Neutrophil (primary cell): ENCODE measurements at regions not wholly inside any gene's neighbourhood (a gene's known extent, or its start where the extent isn't known, plus 50 kb on each side); places are given as distances from the start of the nearest gene placed in this dataset.
A peak's percentile ranks its signal among the peaks of the same experiment; 100 is the strongest.

Source experiments
- H3K27ac ChIP-seq: fragments of 200-600 bp; sonication (generic); 2 replicates; pipeline ENCODE4 v1.5.1; 2016; ENCODE audit warnings: mild to moderate bottlenecking, moderate library complexity
- H3K27me3 ChIP-seq: fragments of 200-600 bp; sonication (generic); 2 replicates; pipeline ENCODE4 v1.6.0; 2016; ENCODE audit warnings: mild to moderate bottlenecking
- H3K36me3 ChIP-seq: fragments of 200-600 bp; sonication (generic); 2 replicates; pipeline ENCODE4 v1.5.1; 2017
- H3K4me1 ChIP-seq, 2 experiments: fragments of 200-600 bp in 1 of 2; sonication (generic) in 1 of 2; 1 replicate in 1 of 2; 2 replicates in 1 of 2; pipeline versions ENCODE4 v1.5.1 to v1.6.1; 2013 to 2016; ENCODE audit warnings: low read depth in 1 of 2, low read length in 1 of 2, mild to moderate bottlenecking in 1 of 2, moderate library complexity in 1 of 2; ENCODE audit not compliant: control insufficient read depth in 1 of 2, insufficient read depth in 1 of 2
- H3K4me3 ChIP-seq, 2 experiments: fragments of 200-600 bp in 1 of 2; sonication (generic) in 1 of 2; 1 replicate in 1 of 2; 2 replicates in 1 of 2; pipeline ENCODE4 v1.5.1; 2013 to 2016; ENCODE audit warnings: low read depth in 1 of 2, low read length in 1 of 2, mild to moderate bottlenecking in 1 of 2, moderate library complexity in 1 of 2
- H3K9me3 ChIP-seq: fragments of 200-600 bp; sonication (generic); 2 replicates; pipeline ENCODE4 v1.5.1; 2016
- TF ChIP-seq, protein P1 (sequence below): fragments of 200-600 bp; sonication (generic); IDR thresholded peaks from 2 replicates; pipeline ENCODE4 v1.5.1; 2016; ENCODE audit warnings: antibody characterized with exemption

DNA sequence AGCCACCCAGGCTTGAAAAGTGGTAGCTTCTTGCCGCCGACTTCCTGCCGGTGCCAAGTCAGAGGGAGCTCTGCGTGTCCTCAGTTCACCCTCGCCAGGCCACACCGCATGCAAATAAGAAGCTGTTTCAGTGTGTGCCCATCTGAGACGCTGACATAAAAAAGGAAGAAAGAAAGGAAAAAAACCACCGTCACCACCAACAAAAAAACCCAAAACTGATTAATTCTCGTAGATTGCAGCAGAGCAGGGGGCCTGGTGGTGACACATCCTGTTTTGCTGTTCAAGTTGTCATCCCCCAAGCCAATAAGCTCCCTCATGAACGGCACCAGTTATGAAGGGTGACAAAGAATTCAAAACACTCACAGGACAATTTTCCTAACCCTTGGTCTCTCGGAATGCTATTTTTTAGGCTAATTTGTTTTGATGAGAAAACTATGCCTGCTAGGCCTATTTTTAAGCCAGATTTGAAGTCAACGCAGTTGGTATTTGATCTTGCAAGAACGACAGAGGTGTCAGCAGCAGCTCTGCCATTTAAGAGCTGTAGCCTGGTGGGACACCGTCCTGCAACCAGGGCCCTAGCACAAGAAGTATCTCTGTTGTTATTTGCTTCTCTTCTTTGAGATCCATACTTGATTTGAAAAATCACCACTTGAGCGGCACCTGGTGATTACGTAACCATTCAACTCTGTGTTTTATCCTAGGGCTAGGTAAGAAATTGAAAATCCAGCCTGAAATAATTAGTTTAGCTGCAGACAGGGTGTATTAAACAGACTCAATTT is 145.6 kb downstream of the PFKFB3 start:
- Histone ChIP-seq H3K27ac (peak overlapping the region; percentile 82), H3K4me1 (peaks cover 21 to 32% of the 10 kb centered on the region in 2 experiments), H3K4me3 (peak overlapping the region in 1 of 2 experiments; percentile 17), H3K36me3 (peaks cover 5% of the 10 kb centered on the region), H3K27me3 (no peaks in the 10 kb centered on the region), H3K9me3 (no peaks in the 10 kb centered on the region)
- TF ChIP-seq, protein P1, sequence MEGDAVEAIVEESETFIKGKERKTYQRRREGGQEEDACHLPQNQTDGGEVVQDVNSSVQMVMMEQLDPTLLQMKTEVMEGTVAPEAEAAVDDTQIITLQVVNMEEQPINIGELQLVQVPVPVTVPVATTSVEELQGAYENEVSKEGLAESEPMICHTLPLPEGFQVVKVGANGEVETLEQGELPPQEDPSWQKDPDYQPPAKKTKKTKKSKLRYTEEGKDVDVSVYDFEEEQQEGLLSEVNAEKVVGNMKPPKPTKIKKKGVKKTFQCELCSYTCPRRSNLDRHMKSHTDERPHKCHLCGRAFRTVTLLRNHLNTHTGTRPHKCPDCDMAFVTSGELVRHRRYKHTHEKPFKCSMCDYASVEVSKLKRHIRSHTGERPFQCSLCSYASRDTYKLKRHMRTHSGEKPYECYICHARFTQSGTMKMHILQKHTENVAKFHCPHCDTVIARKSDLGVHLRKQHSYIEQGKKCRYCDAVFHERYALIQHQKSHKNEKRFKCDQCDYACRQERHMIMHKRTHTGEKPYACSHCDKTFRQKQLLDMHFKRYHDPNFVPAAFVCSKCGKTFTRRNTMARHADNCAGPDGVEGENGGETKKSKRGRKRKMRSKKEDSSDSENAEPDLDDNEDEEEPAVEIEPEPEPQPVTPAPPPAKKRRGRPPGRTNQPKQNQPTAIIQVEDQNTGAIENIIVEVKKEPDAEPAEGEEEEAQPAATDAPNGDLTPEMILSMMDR = no peak

GRCh38 chr10:6349846-6350535 is 147.3 kb downstream of the PFKFB3 start:
- Histone ChIP-seq H3K27me3 (no peaks in the 10 kb centered on the region), H3K9me3 (no peaks in the 10 kb centered on the region), H3K4me3 (no peak overlapping the region), H3K36me3 (no peaks in the 10 kb centered on the region), H3K4me1 (peaks cover 21 to 32% of the 10 kb centered on the region in 2 experiments), H3K27ac (no peak overlapping the region)
- TF ChIP-seq, protein P1 = no peak

DNA sequence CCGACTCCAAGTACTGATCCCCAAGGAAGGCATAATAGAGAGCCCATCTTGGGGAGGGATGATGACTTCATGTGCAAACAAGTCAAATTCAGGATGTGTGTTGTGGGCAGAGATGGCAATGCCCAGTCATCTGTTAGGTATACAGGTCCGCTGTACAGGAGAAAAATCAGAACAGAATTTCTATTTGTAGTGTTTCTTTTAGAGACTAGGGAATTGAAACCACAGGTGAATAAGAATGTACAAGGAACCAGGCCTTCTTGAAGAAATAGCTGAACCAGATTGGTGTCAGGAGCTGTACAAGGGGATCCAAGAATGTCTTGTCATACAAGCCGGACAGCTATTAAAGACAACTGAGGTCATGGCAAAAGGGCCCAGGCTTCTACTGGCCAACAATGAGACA is 147.9 kb downstream of the PFKFB3 start:
- TF ChIP-seq, protein P1 = no peak
- Histone ChIP-seq H3K4me1 (peaks cover 21 to 32% of the 10 kb centered on the region in 2 experiments), H3K9me3 (no peaks in the 10 kb centered on the region), H3K27me3 (no peaks in the 10 kb centered on the region), H3K27ac (no peak overlapping the region), H3K4me3 (no peak overlapping the region), H3K36me3 (no peaks in the 10 kb centered on the region)

DNA sequence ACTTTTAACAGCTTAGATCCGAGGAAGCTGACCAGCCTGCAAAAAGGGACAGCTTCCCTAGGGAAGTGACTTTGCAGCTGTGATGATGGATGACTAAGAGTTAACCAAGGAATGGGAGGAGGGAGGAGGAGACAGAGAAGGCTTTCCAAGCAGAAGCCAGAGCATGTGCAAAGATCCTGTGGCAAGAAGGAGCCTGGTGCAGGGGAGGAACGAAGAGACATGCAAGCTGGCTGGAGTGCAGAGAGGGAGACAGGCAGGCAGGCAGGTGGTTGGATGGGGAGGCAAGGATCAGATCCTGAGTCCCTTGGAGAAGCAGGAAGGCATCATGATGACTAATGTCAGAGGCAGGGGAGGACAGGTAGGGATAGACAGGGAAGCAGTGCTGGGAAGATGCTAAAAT is 148.8 kb downstream of the PFKFB3 start:
- no peaks in the 10 kb centered on the region for H3K27me3 ChIP-seq
- H3K4me1 ChIP-seq = peaks cover 21 to 30% of the 10 kb centered on the region in 2 experiments
- no peak overlapping the region for H3K4me3 ChIP-seq
- TF ChIP-seq, protein P1 = no peak
- no peaks in the 10 kb centered on the region for H3K36me3 ChIP-seq
- no peaks in the 10 kb centered on the region for H3K9me3 ChIP-seq
- no peak overlapping the region for H3K27ac ChIP-seq

- H3K27ac ChIP-seq = no peak overlapping the region
- H3K27me3 ChIP-seq = no peaks in the 10 kb centered on the region
- TF ChIP-seq, protein P1 = no peak
Observed at GRCh38 chr10:6353526-6353925, 150.8 kb downstream of the PFKFB3 start.

More at GRCh38 chr10:6353526-6353925, 150.8 kb downstream of the PFKFB3 start:
- H3K9me3 ChIP-seq = no peaks in the 10 kb centered on the region
- peaks cover 2 to 10% of the 10 kb centered on the region in 2 experiments for H3K4me1 ChIP-seq
- H3K4me3 ChIP-seq = no peak overlapping the region
- no peaks in the 10 kb centered on the region for H3K36me3 ChIP-seq
